PFSK-1 (cell line): ENCODE measurements at regions not wholly inside any gene's neighbourhood (a gene's known extent, or its start where the extent isn't known, plus 50 kb on each side); places are given as distances from the start of the nearest gene placed in this dataset.

ENCODE experiments used
- FOXP2 ChIP-seq: optimal IDR thresholded peaks from 2 replicates; pipeline ENCODE3; 2011; ENCODE audit warnings: borderline replicate concordance, control low read depth, inconsistent platforms; ENCODE audit not compliant: insufficient read depth; ENCODE audit errors: extremely low read length, extremely low read depth
- POLR2AphosphoS5 ChIP-seq: IDR thresholded peaks from 2 replicates; pipeline ENCODE4 v1.6.1; 2012; ENCODE audit warnings: low read depth, mild to moderate bottlenecking, control low read depth, low read length, moderate library complexity
- SIN3A ChIP-seq: IDR thresholded peaks from 2 replicates; pipeline ENCODE4 v1.6.1; 2012; ENCODE audit warnings: mild to moderate bottlenecking, low read length, moderate library complexity, borderline replicate concordance; ENCODE audit not compliant: insufficient read depth
- TAF1 ChIP-seq: IDR thresholded peaks from 2 replicates; pipeline ENCODE4 v1.6.1; 2012; ENCODE audit warnings: low read length, control low read depth, borderline replicate concordance; ENCODE audit not compliant: insufficient read depth
- TF ChIP-seq, protein P1 (sequence below), 2 experiments: IDR thresholded peaks; 2 replicates each; pipeline versions ENCODE4 v1.6.1 to v1.8.0; 2011 to 2012; ENCODE audit warnings: low read depth in 2 of 2, low read length in 2 of 2, control low read depth in 1 of 2, inconsistent platforms in 1 of 2, mild to moderate bottlenecking in 1 of 2, moderate library complexity in 1 of 2; ENCODE audit not compliant: insufficient read depth in 1 of 2

DNA sequence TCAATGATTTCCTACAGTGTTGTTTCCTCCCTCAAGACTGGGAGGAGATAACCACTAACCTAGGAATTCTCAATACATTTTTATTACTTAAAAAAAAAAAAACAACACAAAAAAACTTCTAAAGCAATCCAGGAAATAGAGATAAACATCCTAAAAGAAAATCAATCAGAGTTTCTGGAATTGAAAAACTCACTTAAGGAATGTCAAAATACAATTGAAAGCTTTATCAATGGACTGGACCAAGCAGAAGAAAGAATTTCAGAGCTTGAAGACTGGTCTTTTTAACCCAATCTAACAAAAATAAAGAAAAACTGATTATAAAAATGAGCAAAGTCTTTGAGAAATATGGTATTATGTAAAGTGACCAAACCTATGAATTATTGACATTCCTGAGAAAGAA is 394.1 kb downstream of the XPNPEP1 start:
- TF ChIP-seq TAF1 (no peak), SIN3A (no peak), POLR2AphosphoS5 (no peak), FOXP2 (no peak)
- TF ChIP-seq, protein P1, sequence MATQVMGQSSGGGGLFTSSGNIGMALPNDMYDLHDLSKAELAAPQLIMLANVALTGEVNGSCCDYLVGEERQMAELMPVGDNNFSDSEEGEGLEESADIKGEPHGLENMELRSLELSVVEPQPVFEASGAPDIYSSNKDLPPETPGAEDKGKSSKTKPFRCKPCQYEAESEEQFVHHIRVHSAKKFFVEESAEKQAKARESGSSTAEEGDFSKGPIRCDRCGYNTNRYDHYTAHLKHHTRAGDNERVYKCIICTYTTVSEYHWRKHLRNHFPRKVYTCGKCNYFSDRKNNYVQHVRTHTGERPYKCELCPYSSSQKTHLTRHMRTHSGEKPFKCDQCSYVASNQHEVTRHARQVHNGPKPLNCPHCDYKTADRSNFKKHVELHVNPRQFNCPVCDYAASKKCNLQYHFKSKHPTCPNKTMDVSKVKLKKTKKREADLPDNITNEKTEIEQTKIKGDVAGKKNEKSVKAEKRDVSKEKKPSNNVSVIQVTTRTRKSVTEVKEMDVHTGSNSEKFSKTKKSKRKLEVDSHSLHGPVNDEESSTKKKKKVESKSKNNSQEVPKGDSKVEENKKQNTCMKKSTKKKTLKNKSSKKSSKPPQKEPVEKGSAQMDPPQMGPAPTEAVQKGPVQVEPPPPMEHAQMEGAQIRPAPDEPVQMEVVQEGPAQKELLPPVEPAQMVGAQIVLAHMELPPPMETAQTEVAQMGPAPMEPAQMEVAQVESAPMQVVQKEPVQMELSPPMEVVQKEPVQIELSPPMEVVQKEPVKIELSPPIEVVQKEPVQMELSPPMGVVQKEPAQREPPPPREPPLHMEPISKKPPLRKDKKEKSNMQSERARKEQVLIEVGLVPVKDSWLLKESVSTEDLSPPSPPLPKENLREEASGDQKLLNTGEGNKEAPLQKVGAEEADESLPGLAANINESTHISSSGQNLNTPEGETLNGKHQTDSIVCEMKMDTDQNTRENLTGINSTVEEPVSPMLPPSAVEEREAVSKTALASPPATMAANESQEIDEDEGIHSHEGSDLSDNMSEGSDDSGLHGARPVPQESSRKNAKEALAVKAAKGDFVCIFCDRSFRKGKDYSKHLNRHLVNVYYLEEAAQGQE (IDR thresholded peaks at IDR 0.05; ENCODE audit: insufficient read depth in 1 of 2, low read depth in 2 of 2, low read length in 2 of 2) = no peak

DNA sequence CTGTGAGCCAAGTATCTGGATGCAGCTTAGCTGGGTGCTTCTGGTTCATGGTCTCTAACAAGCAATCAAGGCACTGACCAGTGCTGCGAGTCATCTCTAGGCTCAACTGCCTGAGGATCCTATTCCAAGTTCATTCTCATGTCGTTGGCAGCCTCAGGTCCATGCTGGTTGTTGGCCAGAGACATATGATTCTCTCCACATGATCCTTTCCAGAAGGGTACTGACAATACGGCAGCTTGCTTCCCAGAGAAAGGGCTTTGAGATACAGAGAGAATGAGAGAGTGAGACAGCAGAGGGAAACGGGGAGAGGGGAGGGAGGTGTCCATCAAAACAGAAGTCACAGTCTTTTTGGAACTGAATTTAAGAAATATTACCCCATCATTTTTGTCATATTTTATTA is 405.6 kb downstream of the XPNPEP1 start:
- TF ChIP-seq POLR2AphosphoS5 (no peak), TAF1 (no peak), SIN3A (no peak), FOXP2 (no peak)
- TF ChIP-seq, protein P1 (IDR thresholded peaks at IDR 0.05; ENCODE audit: insufficient read depth in 1 of 2, low read depth in 2 of 2, low read length in 2 of 2) = no peak

DNA sequence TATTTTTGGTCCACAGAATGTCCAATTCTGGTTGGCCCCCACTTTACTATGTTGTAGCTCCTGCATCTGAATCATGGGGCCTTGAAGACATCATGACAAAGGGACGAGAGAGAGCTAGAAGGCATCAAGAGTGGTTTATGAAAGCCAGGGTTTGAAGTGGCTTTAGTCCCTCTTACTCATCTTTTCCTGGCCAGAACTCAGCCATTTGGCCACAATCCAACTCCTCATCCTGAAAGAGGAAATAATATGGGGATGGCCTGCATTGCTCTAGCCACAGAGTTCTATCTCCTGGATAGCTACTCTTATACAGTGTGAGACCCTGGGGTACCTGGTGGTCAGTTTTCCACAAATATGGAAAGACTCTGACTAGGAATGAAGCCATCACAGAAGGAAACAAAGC is 418.9 kb downstream of the XPNPEP1 start:
- TF ChIP-seq, protein P1 (IDR thresholded peaks at IDR 0.05; ENCODE audit: insufficient read depth in 1 of 2, low read depth in 2 of 2, low read length in 2 of 2) = no peak
- TF ChIP-seq POLR2AphosphoS5 (no peak), TAF1 (no peak), SIN3A (no peak), FOXP2 (no peak)

DNA sequence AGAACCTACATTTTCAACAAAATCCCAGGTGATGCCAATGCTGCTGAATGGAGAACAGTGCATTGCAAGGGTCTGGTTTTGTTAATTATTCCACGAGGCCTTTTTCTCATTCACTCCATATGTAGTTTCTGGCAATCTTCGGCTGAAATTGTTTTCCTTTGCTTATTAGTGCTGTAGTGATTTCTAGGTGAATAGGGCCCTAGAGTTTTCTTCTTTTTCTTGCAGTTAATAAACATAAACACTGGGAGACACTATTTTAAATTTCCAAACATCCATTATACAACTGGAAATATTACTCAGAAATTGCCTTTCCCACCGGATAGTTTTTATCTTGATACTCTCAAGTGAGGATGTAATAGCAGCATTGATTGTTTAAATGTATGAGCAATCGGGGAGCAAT is 435.6 kb downstream of the XPNPEP1 start:
- TF ChIP-seq, protein P1 (IDR thresholded peaks at IDR 0.05; ENCODE audit: insufficient read depth in 1 of 2, low read depth in 2 of 2, low read length in 2 of 2) = no peak
- TF ChIP-seq SIN3A = no peak
- no peak for TF ChIP-seq FOXP2
- TF ChIP-seq POLR2AphosphoS5 = no peak
- no peak for TF ChIP-seq TAF1

DNA sequence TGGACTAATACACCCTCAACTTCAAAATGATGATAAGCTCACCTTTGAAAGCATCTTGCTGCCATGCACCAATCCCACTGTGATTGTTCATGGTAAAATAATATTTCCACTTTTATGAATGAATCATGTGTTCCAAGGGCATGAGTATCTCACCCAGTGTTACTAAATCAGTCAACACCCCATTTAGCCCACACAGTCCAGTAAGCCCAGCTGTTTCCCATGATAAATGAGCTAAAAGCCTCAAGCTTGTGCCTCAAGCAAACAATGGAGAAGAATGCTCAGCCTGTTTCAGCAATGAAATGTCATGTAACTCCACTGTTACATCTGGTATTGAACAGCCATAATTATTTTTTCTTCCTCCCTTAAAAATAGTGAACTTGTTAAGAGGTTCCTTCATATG is 442.5 kb downstream of the XPNPEP1 start:
- TF ChIP-seq FOXP2 = no peak
- TF ChIP-seq, protein P1 (IDR thresholded peaks at IDR 0.05; ENCODE audit: insufficient read depth in 1 of 2, low read depth in 2 of 2, low read length in 2 of 2) = no peak
- TF ChIP-seq POLR2AphosphoS5 = no peak
- TF ChIP-seq SIN3A = no peak
- no peak for TF ChIP-seq TAF1
